DND-41 (cell line): ENCODE measurements at regions not wholly inside any gene's neighbourhood (a gene's known extent, or its start where the extent isn't known, plus 50 kb on each side); places are given as distances from the start of the nearest gene placed in this dataset.

Experiments used
- EZH2 ChIP-seq: IDR thresholded peaks from 3 replicates; pipeline ENCODE4 v1.6.1; 2012; ENCODE audit warnings: borderline replicate concordance, low read depth, mild to moderate bottlenecking, moderate library complexity, low read length, inconsistent platforms; ENCODE audit not compliant: severe bottlenecking
- TF ChIP-seq, protein P1 (sequence below): IDR thresholded peaks from 2 replicates; pipeline ENCODE4 v1.5.1; 2012; ENCODE audit warnings: borderline replicate concordance, low read length, moderate library complexity, mild to moderate bottlenecking; ENCODE audit not compliant: poor library complexity, severe bottlenecking; ENCODE audit errors: extremely low read depth

DNA sequence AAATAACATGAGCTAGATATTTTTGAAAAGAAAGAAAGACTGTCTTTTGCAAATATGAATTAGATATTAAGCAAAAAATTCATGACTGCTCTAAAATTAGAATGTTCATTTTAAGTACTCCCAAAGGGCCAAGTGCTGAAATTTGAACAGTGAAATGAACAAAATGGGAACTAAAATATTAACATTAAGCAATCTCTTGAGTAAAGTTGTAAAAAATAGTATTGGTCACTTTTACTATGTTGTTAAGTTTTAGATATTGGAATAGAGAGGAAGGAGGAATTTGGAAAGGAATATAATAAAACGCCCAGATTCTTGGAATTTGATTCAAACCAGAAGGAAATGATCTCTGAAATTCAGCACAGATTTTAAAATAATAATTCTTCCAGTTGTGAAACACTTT is 125.9 kb upstream of the ANK2 start:
- TF ChIP-seq, protein P1, sequence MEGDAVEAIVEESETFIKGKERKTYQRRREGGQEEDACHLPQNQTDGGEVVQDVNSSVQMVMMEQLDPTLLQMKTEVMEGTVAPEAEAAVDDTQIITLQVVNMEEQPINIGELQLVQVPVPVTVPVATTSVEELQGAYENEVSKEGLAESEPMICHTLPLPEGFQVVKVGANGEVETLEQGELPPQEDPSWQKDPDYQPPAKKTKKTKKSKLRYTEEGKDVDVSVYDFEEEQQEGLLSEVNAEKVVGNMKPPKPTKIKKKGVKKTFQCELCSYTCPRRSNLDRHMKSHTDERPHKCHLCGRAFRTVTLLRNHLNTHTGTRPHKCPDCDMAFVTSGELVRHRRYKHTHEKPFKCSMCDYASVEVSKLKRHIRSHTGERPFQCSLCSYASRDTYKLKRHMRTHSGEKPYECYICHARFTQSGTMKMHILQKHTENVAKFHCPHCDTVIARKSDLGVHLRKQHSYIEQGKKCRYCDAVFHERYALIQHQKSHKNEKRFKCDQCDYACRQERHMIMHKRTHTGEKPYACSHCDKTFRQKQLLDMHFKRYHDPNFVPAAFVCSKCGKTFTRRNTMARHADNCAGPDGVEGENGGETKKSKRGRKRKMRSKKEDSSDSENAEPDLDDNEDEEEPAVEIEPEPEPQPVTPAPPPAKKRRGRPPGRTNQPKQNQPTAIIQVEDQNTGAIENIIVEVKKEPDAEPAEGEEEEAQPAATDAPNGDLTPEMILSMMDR: no peak
- TF ChIP-seq EZH2: no peak
